PC-9 (cell line): ENCODE measurements at regions not wholly inside any gene's neighbourhood (a gene's known extent, or its start where the extent isn't known, plus 50 kb on each side); places are given as distances from the start of the nearest gene placed in this dataset.

Source experiments
- EZH2 ChIP-seq: fragments of 200-600 bp; sonication (generic); IDR thresholded peaks from 2 replicates; pipeline ENCODE4 v1.8.0; 2017; ENCODE audit warnings: antibody characterized with exemption, low read depth
- TF ChIP-seq, protein P1 (sequence below): fragments of 200-600 bp; sonication (generic); conservative IDR thresholded peaks from 2 replicates; pipeline ENCODE4 v1.6.1; 2017; ENCODE audit warnings: mixed run types, antibody characterized with exemption, mild to moderate bottlenecking, moderate library complexity

DNA sequence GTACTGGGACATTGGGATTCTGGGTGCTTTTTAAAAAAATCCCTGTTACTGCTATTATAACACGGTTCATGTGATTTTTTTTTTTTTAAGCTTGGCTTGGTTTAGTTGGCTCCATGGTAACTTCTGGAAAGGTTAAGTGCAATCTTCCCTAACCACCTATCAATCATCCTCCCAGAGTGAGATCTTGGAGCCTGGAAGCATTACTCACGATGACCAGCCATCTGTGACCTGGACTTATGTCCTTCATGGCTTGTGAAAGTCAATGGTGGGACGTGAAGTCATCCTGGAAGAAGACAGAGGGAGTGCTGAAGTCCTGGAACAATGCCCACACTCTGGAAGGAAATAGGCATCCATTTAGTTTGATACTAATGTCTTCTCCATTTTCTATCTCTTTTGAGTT is 135.5 kb upstream of the FRMD4A start:
- TF ChIP-seq, protein P1, sequence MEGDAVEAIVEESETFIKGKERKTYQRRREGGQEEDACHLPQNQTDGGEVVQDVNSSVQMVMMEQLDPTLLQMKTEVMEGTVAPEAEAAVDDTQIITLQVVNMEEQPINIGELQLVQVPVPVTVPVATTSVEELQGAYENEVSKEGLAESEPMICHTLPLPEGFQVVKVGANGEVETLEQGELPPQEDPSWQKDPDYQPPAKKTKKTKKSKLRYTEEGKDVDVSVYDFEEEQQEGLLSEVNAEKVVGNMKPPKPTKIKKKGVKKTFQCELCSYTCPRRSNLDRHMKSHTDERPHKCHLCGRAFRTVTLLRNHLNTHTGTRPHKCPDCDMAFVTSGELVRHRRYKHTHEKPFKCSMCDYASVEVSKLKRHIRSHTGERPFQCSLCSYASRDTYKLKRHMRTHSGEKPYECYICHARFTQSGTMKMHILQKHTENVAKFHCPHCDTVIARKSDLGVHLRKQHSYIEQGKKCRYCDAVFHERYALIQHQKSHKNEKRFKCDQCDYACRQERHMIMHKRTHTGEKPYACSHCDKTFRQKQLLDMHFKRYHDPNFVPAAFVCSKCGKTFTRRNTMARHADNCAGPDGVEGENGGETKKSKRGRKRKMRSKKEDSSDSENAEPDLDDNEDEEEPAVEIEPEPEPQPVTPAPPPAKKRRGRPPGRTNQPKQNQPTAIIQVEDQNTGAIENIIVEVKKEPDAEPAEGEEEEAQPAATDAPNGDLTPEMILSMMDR: no peak
- TF ChIP-seq EZH2: no peak
